ENCODE measurements at regions not wholly inside any gene's neighbourhood (a gene's known extent, or its start where the extent isn't known, plus 50 kb on each side); places are given as distances from the start of the nearest gene placed in this dataset.

- no peak overlapping the region for H3K4me3 ChIP-seq (ENCODE audit: low read depth, poor library complexity, severe bottlenecking)
- intact Hi-C loops (cut with DNase I; ENCODE audit: low total_unique reads): no loop called here
- TF ChIP-seq POLR2A (IDR thresholded peaks at IDR 0.05): no peak
- no peak for TF ChIP-seq CTCF (IDR thresholded peaks at IDR 0.05)
- 68 to 81% methylated on average over 1 of the region's 1 CpG for WGBS, 2 donors
- no peak for DNase-seq (ENCODE audit: low spot score in 2 of 2)
Observed at GRCh38 chr9:120182011-120182410, 398.0 kb downstream of the CDK5RAP2 start.

GRCh38 chr9:120177121-120177520, 402.8 kb downstream of the CDK5RAP2 start:
- H3K4me3 ChIP-seq (ENCODE audit: low read depth, poor library complexity, severe bottlenecking): no peak overlapping the region
- no peak for DNase-seq (ENCODE audit: low spot score in 2 of 2)
- intact Hi-C loops (cut with DNase I; ENCODE audit: low total_unique reads): no loop called here
- WGBS, 2 donors: 67 to 88% methylated on average over 1 of the region's 1 CpG
- TF ChIP-seq CTCF (IDR thresholded peaks at IDR 0.05) (no peak), POLR2A (IDR thresholded peaks at IDR 0.05) (no peak)

- WGBS, 2 donors: 71 to 85% methylated on average over 2 of the region's 2 CpGs
- DNase-seq (ENCODE audit: low spot score in 2 of 2): no peak
- TF ChIP-seq POLR2A (IDR thresholded peaks at IDR 0.05) (no peak), CTCF (IDR thresholded peaks at IDR 0.05) (no peak)
- intact Hi-C loops (cut with DNase I; ENCODE audit: low total_unique reads): no loop called here
- H3K4me3 ChIP-seq (ENCODE audit: low read depth, poor library complexity, severe bottlenecking): no peak overlapping the region
Observed at GRCh38 chr9:120175031-120175430, 404.9 kb downstream of the CDK5RAP2 start.

GRCh38 chr9:120161776-120162175, 418.2 kb downstream of the CDK5RAP2 start:
- intact Hi-C loops (cut with DNase I; ENCODE audit: low total_unique reads): no loop called here
- no peak overlapping the region for H3K4me3 ChIP-seq (ENCODE audit: low read depth, poor library complexity, severe bottlenecking)
- DNase-seq (ENCODE audit: low spot score in 2 of 2): no peak
- TF ChIP-seq CTCF (IDR thresholded peaks at IDR 0.05) (no peak), POLR2A (IDR thresholded peaks at IDR 0.05) (no peak)
- 40 to 52% methylated on average over 7 of the region's 7 CpGs for WGBS, 2 donors

- DNase-seq (ENCODE audit: low spot score in 2 of 2): no peak
- WGBS, 2 donors: 70 to 82% methylated on average over 1 of the region's 1 CpG
- TF ChIP-seq CTCF (IDR thresholded peaks at IDR 0.05): no peak
- TF ChIP-seq POLR2A (IDR thresholded peaks at IDR 0.05): no peak
- intact Hi-C loops (cut with DNase I; ENCODE audit: low total_unique reads): no loop called here
- no peak overlapping the region for H3K4me3 ChIP-seq (ENCODE audit: low read depth, poor library complexity, severe bottlenecking)
Observed at GRCh38 chr9:120158221-120158620, 421.7 kb downstream of the CDK5RAP2 start.

GRCh38 chr9:120156376-120156775, 423.6 kb downstream of the CDK5RAP2 start:
- intact Hi-C loops (cut with DNase I; ENCODE audit: low total_unique reads): no loop called here
- no peak for DNase-seq (ENCODE audit: low spot score in 2 of 2)
- TF ChIP-seq CTCF (IDR thresholded peaks at IDR 0.05) (no peak), POLR2A (IDR thresholded peaks at IDR 0.05) (no peak)
- no peak overlapping the region for H3K4me3 ChIP-seq (ENCODE audit: low read depth, poor library complexity, severe bottlenecking)
- WGBS, 2 donors: 75% methylated on average over 8 of the region's 8 CpGs

Data from lower leg skin (tissue), 4 donors.